Peyer's patch (tissue), 4 donors: ENCODE measurements at regions not wholly inside any gene's neighbourhood (a gene's known extent, or its start where the extent isn't known, plus 50 kb on each side); places are given as distances from the start of the nearest gene placed in this dataset.

Experiments
- DNase-seq, 3 donors: peaks; one replicate each; pipeline ENCODE4 v3.0.0-alpha.2; 2017 to 2019
- H3K27ac ChIP-seq, 4 donors: fragments of 200-600 bp; sonication (generic); one replicate each; pipeline ENCODE4 v1.5.1; 2016 to 2019
- H3K27me3 ChIP-seq, 2 donors: fragments of 200-600 bp; sonication (generic); one replicate each; pipeline ENCODE4 v1.5.1; 2019
- H3K36me3 ChIP-seq, 3 donors: fragments of 200-600 bp; sonication (generic); one replicate each; pipeline ENCODE4 v1.5.1; 2016 to 2019
- H3K4me1 ChIP-seq, 4 donors: fragments of 200-600 bp; sonication (generic); one replicate each; pipeline ENCODE4 v1.5.1; 2016 to 2019
- H3K4me3 ChIP-seq, 4 donors: fragments of 200-600 bp; sonication (generic); 1 replicate in 3 of 4; 2 replicates in 1 of 4; pipeline ENCODE4 v1.5.1; 2016 to 2019; ENCODE audit warnings: mild to moderate bottlenecking in 1 of 4
- H3K9me3 ChIP-seq, 4 donors: fragments of 200-600 bp; sonication (generic); one replicate each; pipeline ENCODE4 v1.5.1; 2016 to 2019; ENCODE audit warnings: mild to moderate bottlenecking in 1 of 4
- POLR2A ChIP-seq, 2 donors: fragments of 450-650 bp; IDR thresholded peaks; one replicate each; pipeline ENCODE4 v1.5.1; 2017; ENCODE audit warnings: antibody characterized with exemption in 2 of 2, mild to moderate bottlenecking in 2 of 2, moderate library complexity in 2 of 2
- TF ChIP-seq, protein P1 (sequence below), 6 experiments: fragments of 450-650 bp in 4 of 6; fragments of 200-600 bp in 2 of 6; sonication (generic) in 1 of 6; IDR thresholded peaks; one replicate each; pipeline ENCODE4 v1.5.1; 2017 to 2019; ENCODE audit warnings: antibody characterized with exemption in 6 of 6, mild to moderate bottlenecking in 3 of 6, moderate library complexity in 1 of 6

- H3K27ac ChIP-seq, result no peak overlapping the region
- no peaks in the 10 kb centered on the region for H3K9me3 ChIP-seq
- no peaks in the 10 kb centered on the region for H3K36me3 ChIP-seq
- no peaks in the 10 kb centered on the region for H3K27me3 ChIP-seq
- no peak for TF ChIP-seq POLR2A (IDR thresholded peaks at IDR 0.05)
- TF ChIP-seq, protein P1, sequence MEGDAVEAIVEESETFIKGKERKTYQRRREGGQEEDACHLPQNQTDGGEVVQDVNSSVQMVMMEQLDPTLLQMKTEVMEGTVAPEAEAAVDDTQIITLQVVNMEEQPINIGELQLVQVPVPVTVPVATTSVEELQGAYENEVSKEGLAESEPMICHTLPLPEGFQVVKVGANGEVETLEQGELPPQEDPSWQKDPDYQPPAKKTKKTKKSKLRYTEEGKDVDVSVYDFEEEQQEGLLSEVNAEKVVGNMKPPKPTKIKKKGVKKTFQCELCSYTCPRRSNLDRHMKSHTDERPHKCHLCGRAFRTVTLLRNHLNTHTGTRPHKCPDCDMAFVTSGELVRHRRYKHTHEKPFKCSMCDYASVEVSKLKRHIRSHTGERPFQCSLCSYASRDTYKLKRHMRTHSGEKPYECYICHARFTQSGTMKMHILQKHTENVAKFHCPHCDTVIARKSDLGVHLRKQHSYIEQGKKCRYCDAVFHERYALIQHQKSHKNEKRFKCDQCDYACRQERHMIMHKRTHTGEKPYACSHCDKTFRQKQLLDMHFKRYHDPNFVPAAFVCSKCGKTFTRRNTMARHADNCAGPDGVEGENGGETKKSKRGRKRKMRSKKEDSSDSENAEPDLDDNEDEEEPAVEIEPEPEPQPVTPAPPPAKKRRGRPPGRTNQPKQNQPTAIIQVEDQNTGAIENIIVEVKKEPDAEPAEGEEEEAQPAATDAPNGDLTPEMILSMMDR (IDR thresholded peaks at IDR 0.05), result no peak
- H3K4me1 ChIP-seq, result no peaks in the 10 kb centered on the region
- no peak for DNase-seq
- H3K4me3 ChIP-seq, result no peak overlapping the region
These were observed 84.1 kb downstream of the TNFSF11 start for GRCh38 chr13:42658019-42658418.

GRCh38 chr13:42660333-42660965, 86.5 kb downstream of the TNFSF11 start:
- Histone ChIP-seq H3K27me3 (no peaks in the 10 kb centered on the region), H3K27ac (no peak overlapping the region), H3K4me1 (no peaks in the 10 kb centered on the region), H3K36me3 (no peaks in the 10 kb centered on the region), H3K4me3 (no peak overlapping the region), H3K9me3 (no peaks in the 10 kb centered on the region)
- no peak for DNase-seq
- TF ChIP-seq POLR2A (IDR thresholded peaks at IDR 0.05), result no peak
- TF ChIP-seq, protein P1 (IDR thresholded peaks at IDR 0.05), result peak in 1 of 6 experiments; percentile 11

DNA sequence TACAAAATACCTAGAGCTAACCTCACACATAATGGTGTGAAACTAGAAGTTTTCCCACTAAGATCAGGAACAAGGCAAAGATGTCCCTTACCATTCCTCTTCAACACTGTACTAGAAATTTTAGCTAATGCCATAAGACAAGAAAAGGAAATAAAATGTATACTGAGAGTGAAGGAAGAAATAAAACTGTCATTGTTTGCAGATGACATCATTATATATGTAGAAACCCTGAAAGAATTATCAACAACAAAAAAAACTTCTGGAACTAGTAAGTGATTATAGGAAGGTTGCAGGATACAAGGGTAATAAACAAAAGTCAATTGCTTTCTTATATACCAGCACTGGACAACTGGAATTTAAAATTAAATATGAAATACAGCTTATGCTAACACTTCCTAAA, 93.7 kb downstream of the TNFSF11 start:
- Histone ChIP-seq H3K4me1 (no peaks in the 10 kb centered on the region), H3K9me3 (no peaks in the 10 kb centered on the region), H3K27me3 (no peaks in the 10 kb centered on the region), H3K36me3 (no peaks in the 10 kb centered on the region), H3K27ac (no peak overlapping the region), H3K4me3 (no peak overlapping the region)
- no peak for DNase-seq
- TF ChIP-seq POLR2A (IDR thresholded peaks at IDR 0.05), result no peak
- TF ChIP-seq, protein P1 (IDR thresholded peaks at IDR 0.05), result no peak

DNA sequence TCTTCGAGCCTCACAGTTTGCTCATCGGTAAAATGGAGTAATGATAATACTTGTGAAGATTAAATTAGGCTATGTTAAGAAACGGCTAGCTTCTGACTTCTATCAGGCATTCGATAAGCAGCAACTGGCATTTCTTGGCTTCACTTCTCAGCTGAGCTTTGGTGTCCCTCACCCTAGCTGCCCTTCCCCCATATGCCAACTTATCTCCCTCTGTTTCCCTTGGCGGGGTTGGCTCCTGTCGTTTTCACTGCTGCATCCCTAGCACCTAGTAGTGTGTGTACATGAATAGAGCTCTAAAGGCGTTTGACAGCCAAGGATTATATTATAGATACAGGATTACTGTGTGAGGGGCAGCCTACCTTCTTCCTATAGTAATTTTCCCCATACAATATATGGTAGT, 97.5 kb downstream of the TNFSF11 start:
- Histone ChIP-seq H3K27ac (no peak overlapping the region), H3K4me3 (no peak overlapping the region), H3K4me1 (no peaks in the 10 kb centered on the region), H3K9me3 (no peaks in the 10 kb centered on the region), H3K27me3 (no peaks in the 10 kb centered on the region), H3K36me3 (no peaks in the 10 kb centered on the region)
- no peak for DNase-seq
- TF ChIP-seq POLR2A (IDR thresholded peaks at IDR 0.05), result no peak
- TF ChIP-seq, protein P1 (IDR thresholded peaks at IDR 0.05), result no peak

GRCh38 chr13:42673677-42674076, 99.7 kb downstream of the TNFSF11 start:
- DNase-seq, result no peak
- no peaks in the 10 kb centered on the region for H3K4me1 ChIP-seq
- H3K27me3 ChIP-seq, result no peaks in the 10 kb centered on the region
- no peaks in the 10 kb centered on the region for H3K36me3 ChIP-seq
- no peak for TF ChIP-seq POLR2A (IDR thresholded peaks at IDR 0.05)
- TF ChIP-seq, protein P1 (IDR thresholded peaks at IDR 0.05), result no peak
- no peaks in the 10 kb centered on the region for H3K9me3 ChIP-seq
- no peak overlapping the region for H3K27ac ChIP-seq
- H3K4me3 ChIP-seq, result no peak overlapping the region

DNA sequence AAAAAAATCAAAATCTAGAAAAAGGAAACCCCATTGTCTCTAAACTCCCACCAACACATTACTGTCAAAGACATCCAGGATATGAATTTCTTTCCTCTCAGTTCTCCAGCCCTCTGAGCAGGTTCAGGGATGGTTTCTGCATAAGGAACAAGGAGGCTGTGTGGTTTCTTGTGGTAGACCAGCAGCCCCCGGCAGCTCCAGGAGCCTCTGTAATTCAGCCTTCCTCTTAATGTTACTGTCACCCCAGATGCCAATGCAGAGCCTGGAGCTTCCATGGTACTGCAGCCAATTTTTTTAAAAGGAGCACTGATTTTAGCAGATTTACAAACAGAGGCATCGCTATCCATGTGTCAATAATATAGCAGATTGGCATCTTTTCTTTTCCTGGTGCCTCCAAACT, 100.6 kb upstream of the FAM216B start:
- Histone ChIP-seq H3K27ac (no peak overlapping the region), H3K27me3 (no peaks in the 10 kb centered on the region), H3K9me3 (no peaks in the 10 kb centered on the region), H3K4me1 (no peaks in the 10 kb centered on the region), H3K36me3 (no peaks in the 10 kb centered on the region), H3K4me3 (no peak overlapping the region)
- no peak for DNase-seq
- TF ChIP-seq POLR2A (IDR thresholded peaks at IDR 0.05), result no peak
- TF ChIP-seq, protein P1 (IDR thresholded peaks at IDR 0.05), result no peak
